ENCODE measurements at regions not wholly inside any gene's neighbourhood (a gene's known extent, or its start where the extent isn't known, plus 50 kb on each side); places are given as distances from the start of the nearest gene placed in this dataset.

DNA sequence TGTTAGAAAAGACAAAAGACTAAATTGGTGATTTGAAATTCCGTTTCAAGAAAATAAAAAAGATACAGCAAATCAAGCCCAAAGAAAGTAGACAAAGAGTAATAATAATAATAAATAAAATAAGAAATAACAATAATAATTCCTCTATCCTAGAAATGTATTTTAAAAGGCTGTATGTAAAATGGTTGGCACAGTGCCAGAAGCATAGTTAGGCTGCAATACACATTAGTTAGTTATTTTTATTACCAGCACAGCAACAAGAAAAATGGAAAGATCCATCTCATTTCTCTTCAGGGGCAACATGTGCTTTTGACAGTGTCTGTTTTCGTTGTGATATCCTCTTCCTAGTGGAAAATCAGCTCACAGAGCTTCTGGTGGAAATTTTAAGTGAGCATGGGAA lies 174.1 kb upstream of the TMTC1 start:
- intact Hi-C loops (cut with DNase I): no loop called here
- H3K4me3 ChIP-seq: no peak overlapping the region
- TF ChIP-seq, protein P1, sequence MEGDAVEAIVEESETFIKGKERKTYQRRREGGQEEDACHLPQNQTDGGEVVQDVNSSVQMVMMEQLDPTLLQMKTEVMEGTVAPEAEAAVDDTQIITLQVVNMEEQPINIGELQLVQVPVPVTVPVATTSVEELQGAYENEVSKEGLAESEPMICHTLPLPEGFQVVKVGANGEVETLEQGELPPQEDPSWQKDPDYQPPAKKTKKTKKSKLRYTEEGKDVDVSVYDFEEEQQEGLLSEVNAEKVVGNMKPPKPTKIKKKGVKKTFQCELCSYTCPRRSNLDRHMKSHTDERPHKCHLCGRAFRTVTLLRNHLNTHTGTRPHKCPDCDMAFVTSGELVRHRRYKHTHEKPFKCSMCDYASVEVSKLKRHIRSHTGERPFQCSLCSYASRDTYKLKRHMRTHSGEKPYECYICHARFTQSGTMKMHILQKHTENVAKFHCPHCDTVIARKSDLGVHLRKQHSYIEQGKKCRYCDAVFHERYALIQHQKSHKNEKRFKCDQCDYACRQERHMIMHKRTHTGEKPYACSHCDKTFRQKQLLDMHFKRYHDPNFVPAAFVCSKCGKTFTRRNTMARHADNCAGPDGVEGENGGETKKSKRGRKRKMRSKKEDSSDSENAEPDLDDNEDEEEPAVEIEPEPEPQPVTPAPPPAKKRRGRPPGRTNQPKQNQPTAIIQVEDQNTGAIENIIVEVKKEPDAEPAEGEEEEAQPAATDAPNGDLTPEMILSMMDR (IDR thresholded peaks at IDR 0.05): no peak
- no peaks in the 10 kb centered on the region for H3K36me3 ChIP-seq
- DNase-seq (no peak), ATAC-seq (no peak)
- H3K4me1 ChIP-seq: no peaks in the 10 kb centered on the region
- no peaks in the 10 kb centered on the region for H3K27me3 ChIP-seq
- no peak overlapping the region for H3K27ac ChIP-seq
- no peaks in the 10 kb centered on the region for H3K9me3 ChIP-seq

DNA sequence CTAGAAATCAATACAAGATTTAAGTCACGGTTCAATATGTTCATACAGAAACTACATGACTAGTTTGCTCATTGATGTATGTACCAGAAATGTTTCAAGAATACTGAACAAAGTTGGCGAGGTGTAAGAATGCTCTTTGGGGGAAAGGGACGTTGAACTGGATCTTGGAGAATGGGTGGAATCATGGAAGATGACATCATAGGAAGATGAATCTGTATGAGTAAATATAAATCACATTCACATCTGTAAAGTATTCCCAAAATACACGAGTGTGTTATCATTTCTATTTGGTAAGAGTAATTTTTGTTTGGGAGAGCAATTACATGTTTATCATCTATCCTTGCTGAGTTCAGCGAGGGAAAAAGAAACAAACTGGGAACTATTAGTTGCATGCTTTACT lies 162.2 kb upstream of the TMTC1 start:
- intact Hi-C loops (cut with DNase I): no loop called here
- no peak overlapping the region for H3K27ac ChIP-seq
- no peaks in the 10 kb centered on the region for H3K36me3 ChIP-seq
- TF ChIP-seq, protein P1 (IDR thresholded peaks at IDR 0.05): no peak
- ATAC-seq: no peak
- H3K27me3 ChIP-seq: no peaks in the 10 kb centered on the region
- no peaks in the 10 kb centered on the region for H3K4me1 ChIP-seq
- DNase-seq: no peak
- H3K4me3 ChIP-seq: no peak overlapping the region
- no peaks in the 10 kb centered on the region for H3K9me3 ChIP-seq

DNA sequence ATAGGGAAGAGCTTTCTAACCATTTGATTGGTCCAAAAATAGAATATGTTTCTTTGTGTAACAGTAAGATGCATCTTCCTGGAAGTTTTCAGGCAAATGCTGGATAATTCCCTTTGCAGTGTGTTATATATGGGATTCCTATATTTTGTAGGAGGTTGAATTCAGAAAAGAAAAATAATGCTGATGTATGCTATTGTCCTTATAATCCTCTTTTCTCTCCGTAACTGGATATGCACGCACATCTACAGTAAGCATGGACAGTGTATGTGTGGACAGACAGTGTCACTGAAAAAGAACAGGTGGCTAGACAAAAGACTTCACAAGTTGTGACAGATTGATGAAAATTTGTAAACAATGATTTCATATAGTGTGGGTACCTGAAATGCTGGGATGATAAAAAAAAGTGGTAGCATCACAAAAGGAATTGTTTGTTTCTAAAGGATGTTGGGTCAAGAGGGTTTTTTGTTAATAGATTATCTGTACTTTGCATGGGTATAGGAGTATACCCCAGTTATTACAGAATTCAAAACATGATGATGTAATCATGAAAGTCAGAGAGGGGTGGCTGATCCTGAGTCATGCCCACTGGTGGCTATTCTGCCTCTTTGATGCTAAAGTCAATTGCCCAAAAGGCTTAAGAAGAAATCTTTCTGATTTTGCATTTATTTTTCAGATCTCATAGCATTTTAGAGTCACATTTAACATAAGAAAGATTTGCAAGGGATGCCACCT lies 160.7 kb upstream of the TMTC1 start:
- intact Hi-C loops (cut with DNase I): no loop called here
- no peaks in the 10 kb centered on the region for H3K4me1 ChIP-seq
- TF ChIP-seq, protein P1 (IDR thresholded peaks at IDR 0.05): no peak
- no peaks in the 10 kb centered on the region for H3K36me3 ChIP-seq
- H3K27me3 ChIP-seq: no peaks in the 10 kb centered on the region
- H3K4me3 ChIP-seq: no peak overlapping the region
- ATAC-seq: no peak
- no peaks in the 10 kb centered on the region for H3K9me3 ChIP-seq
- H3K27ac ChIP-seq: no peak overlapping the region
- DNase-seq: no peak

DNA sequence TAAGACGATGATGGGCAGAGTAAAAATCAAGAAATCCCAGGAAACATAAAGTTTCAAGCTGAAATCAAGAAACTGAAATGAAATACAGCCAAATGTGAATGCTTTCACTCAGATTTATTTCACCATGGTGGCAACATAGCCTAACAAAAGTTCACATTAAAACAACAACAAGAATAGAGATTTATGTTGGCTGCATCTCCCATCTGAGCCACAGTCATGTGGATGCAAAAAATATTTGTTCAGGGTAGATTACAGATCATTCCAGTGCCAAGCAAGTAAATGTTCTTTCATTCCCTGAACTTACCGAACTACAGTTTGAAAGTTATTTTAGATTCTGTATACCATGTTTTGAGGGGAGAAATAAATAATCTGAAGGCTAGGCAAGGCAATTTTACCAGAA lies 159.9 kb upstream of the TMTC1 start:
- TF ChIP-seq, protein P1 (IDR thresholded peaks at IDR 0.05): no peak
- ATAC-seq: no peak

DNA sequence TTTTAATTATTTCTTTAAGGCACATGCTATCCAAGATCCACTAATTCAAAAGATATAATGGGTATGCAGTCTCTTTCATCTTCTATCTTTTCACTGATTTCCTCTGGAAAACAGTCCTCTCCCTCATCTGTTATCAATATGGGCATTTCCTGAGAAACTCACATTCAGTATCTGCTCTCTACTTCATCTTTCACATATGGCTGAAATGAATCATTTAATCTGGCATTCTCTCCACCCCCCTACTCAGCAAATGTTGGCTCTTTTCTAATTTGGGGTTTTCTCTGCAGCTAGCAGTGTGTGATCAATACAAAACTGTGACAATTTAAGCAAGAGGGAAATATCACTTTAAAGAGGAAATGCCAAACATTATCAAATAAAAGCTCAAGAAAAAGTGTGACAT lies 157.1 kb upstream of the TMTC1 start:
- intact Hi-C loops (cut with DNase I): no loop called here
- no peak overlapping the region for H3K27ac ChIP-seq
- H3K27me3 ChIP-seq: no peaks in the 10 kb centered on the region
- TF ChIP-seq, protein P1 (IDR thresholded peaks at IDR 0.05): no peak
- no peaks in the 10 kb centered on the region for H3K36me3 ChIP-seq
- DNase-seq (no peak), ATAC-seq (no peak)
- no peaks in the 10 kb centered on the region for H3K9me3 ChIP-seq
- no peak overlapping the region for H3K4me3 ChIP-seq
- no peaks in the 10 kb centered on the region for H3K4me1 ChIP-seq

More for the DNA sequence above, 159.9 kb upstream of the TMTC1 start:
- DNase-seq: no peak
- Histone ChIP-seq H3K4me1 (no peaks in the 10 kb centered on the region), H3K9me3 (no peaks in the 10 kb centered on the region), H3K36me3 (no peaks in the 10 kb centered on the region), H3K27ac (no peak overlapping the region), H3K27me3 (no peaks in the 10 kb centered on the region), H3K4me3 (no peak overlapping the region)
- intact Hi-C loops (cut with DNase I): no loop called here

DNA sequence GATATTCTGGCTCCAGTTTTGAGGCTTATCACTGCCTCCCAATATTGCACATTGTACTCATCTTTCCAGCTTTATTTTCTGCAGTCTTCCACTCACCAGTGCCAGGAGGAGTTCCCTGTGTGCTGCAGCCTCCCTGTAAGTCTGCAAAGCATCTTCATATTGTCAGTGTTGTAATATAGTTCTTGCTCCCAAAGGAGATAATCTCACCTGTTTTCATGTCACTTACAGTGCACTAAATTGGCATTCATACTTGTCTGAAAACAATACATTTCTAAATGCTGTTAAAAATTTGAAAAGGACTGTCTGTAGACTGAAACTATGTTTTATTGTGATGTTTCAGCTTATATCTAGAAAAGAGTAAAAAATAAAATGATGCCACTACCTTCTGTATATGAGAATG lies 146.8 kb upstream of the TMTC1 start:
- H3K27me3 ChIP-seq: no peaks in the 10 kb centered on the region
- ATAC-seq: no peak
- H3K9me3 ChIP-seq: no peaks in the 10 kb centered on the region
- H3K4me1 ChIP-seq: no peaks in the 10 kb centered on the region
- no peaks in the 10 kb centered on the region for H3K36me3 ChIP-seq
- no peak for DNase-seq
- no peak overlapping the region for H3K4me3 ChIP-seq
- H3K27ac ChIP-seq: no peak overlapping the region
- intact Hi-C loops (cut with DNase I): no loop called here
- TF ChIP-seq, protein P1 (IDR thresholded peaks at IDR 0.05): no peak
